CD4-positive, alpha-beta T cell treated with Interleukin-15 for 1 hour (primary cell): ENCODE measurements at regions not wholly inside any gene's neighbourhood (a gene's known extent, or its start where the extent isn't known, plus 50 kb on each side); places are given as distances from the start of the nearest gene placed in this dataset.

ENCODE experiments used
- DNase-seq: peaks from one replicate; pipeline ENCODE4 v3.0.0-alpha.2; 2020

DNA sequence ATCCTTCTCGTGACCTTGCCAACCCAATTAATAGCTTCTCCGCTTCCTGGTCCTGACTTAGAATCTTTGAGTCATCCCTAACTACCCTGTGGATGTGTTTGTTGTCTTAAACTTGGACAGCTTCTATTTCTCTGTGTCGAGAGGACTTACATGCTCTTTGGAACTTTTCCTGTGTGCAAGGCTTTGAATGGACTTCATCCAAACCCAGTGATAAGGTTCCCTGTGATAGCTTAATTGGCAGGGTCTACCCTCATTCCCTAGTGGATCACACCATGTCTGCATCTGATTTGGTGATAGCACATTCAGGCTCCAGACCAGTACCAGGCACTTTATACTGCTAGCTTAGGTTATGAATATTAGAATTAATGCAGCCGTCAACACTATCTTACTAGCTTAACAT, 378.2 kb upstream of the KAZN start:
- DNase-seq = no peak

DNA sequence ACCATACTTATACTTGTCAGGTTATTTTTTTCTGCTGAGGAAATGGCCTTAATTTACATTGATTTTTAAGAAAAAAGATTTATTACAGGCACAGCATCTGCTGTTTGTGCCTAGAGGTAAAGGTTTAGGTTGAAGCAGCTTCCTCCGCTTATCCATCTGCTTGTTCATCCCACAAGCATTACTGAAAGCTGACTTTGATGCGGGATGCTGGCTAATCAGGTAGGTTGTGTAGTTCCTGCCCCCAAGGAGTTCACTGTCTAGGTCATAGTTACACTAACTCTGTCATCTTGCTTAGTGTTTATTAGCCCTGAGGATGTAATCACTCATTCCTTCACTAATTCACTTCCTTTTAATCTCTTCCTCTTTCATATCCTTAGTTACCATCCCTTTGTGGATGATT, 377.7 kb upstream of the KAZN start:
- DNase-seq = no peak

DNA sequence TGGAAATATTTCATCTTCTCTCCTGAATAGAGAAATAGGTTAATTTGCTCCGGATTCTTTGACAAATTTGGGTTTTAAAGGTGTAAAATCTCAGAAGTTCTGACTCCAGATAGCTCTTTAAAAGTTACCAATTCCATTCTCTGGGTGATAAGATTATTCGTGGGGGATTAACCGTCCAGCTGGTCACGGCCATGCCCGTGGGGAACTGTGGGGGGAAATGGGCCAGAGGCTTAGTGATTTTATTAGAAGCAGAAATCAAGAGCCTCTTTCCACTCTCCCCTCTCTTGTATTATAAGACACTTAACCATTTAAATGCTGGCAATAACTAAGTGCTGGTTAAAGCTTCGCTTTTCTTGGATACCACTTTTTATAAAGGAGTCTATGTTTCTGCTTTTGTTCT, 376.4 kb upstream of the KAZN start:
- no peak for DNase-seq

DNA sequence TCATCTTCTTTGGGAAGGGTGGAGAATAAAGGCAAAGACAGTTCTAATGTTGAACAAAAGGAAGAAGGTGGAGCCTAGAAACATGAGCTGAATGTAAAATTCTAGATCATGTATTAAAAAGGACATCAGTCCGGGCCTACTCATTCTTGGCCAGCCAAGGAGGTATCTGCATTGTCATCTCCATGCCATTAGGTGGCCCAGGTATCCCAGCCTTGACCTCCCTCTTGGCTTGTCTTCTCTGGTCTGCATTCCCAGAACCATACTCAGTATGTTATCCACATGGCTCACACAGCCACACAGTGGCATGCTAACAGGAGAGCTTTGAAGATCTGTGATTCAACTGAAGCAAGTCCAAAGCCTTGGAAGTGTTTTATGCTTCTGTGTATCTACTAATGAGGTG, 369.8 kb upstream of the KAZN start:
- no peak for DNase-seq

DNA sequence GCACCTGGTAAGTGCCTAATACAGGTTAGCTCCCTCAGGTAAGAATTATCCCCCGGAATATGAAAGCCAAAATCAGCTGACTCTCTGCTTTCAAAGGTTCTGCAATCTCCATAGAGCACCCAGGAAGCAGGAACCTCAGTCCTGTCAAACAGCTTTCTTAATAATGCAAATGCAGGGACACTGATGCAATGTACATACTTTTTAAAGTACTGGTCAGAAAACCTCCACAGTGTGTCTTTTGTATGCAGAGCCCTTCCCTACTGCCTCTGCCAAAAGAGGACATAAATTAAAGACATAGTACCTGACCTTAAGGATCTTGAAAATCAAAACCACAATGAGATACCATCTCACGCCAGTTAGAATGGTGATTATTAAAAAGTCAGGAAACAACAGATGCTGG, 365.0 kb upstream of the KAZN start:
- DNase-seq = no peak

DNA sequence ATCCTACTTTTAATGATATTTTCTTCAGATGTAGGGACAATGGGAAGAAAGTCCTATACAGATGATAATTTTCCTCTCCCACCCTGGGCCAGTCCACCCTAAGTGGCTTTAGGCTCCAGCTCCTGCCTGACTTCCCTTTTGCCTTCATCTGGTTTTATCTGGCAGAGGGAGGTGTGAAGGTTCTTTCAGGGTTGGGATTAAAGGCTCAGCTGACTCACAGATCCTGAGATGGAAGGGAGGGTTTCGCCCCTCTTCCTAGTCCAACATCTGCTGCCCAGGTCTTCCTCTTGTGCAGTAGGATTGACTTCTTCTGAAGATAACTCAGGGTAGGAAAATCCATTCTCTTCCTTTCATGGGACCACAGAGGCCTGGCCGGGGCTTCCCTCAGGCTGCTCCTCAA, 362.4 kb upstream of the KAZN start:
- no peak for DNase-seq

DNA sequence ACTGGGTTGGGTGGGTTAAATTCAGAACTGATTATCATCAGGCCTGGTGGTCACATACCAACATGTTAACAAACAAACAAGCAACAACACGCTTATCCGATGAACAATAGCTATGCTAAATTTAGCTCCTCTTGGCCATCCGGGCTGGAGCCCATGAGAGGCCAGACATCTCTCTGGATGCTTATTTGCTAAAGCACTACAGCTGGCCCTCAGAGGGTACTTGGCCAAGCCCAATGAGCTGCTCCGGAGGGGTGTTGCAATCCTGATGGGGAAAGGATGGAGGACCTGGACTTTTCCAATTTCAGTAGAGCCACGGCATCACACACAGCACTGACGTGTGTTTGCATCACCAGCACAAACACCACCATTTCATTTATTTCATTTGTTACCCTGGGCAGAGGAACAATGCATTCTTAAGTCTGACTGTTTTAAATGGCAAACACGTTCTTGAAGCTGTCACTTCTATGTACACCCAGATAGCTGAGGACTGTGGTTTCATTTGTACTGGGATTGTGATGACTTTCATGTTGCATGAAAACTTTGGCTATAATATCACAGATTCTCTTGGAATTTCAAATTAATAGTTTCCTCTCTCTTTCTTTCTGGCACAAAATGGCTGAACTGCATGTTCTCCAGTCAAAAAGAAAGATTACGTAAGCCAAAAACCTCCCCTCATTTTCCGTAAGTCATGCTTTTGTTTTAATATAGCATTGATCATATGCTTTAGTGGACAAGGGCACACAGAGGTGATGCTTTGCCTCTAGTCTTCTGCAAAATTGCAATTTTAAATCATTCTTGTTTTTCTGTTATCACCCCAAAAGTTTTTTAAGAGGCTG, 359.8 kb upstream of the KAZN start:
- DNase-seq = no peak

DNA sequence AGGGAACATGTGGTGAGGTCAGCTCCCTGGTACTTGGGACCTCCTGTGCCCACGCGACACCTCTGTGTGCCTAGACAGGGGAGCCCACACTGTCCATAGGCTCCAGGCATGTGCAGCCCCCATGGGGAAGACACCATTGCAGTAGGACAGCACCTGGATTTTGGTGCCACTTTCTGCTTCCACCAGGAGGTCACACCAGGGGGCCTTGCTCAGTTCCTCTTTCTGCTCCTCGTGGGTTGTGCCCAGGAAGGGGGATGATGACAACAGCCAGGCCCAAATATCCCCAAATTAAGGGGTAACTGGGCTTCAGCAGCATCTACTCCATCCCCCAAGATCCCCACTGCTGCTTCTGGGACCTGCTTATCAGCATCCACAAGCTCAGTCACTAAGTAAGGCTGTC, 358.2 kb upstream of the KAZN start:
- no peak for DNase-seq

DNA sequence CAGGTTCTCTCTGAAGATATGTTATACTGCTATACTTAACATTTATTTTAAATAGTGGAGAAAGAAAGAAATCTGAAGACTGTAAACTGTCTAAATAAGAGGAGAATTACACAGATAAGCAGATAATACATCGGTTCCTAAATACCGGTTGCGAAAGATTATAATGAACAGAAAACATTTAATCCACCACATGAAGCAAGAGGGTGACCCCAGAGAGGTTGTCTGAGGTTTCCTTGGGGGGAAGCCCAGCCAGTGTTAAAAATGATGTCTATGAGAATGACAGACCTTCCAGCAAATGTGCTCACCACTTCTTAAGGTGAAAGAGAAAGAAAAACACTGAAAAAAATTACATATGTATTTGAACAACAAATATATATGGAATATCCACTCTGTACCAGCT, 356.4 kb upstream of the KAZN start:
- DNase-seq = no peak

DNA sequence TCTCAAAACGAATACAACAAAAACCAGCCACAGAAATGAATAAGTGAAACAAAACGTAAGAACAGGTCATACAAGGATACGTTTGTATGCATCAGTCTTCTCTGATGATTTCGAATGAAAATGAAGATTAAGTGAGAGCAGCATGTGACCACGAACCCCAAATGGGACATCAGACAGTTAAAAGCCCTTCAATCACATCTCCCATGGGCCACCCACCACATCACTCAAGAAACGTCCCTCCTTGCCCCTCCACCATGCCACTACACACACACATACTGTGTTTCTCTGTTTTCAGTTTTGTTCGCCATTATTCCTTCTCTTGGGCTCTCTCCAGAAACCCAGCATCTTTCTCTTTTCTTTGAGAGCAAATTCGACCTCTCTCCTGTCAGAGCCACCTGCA, 355.6 kb upstream of the KAZN start:
- no peak for DNase-seq

DNA sequence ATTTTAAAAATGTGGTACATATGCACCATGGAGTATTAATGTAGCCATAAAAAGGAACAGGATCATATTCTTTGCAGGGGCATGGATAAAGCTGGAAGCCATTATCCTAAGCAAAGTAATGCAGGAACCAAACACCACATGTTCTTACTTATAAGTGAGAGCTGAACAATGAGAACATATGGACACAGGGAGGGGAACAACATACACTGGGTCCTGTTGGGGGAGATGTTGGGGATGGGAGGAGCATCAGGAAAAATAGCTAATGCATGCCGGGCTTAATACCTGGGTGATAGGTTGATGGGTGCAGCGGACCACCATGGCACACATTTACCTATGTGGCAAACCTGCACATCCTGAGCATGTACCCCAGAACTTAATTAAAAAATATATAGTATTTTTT, 352.5 kb upstream of the KAZN start:
- no peak for DNase-seq

DNA sequence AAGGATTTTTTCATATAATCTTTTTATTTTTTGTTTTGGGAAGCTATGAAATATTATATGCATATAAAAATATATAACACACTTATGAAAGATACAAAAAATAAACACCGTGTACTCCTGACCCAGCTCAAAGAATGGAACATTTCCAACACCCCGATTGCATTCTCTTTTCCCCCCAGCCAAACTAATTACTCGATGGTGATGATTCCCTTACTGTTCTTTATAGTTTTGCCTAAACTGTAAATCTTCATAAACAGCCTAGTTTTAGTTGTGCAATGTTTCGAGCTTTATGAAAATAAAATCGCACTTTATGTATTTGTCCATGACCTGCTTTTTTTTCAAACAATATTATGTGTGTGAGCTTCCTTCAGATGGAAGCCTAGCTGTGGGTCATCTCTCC, 352.0 kb upstream of the KAZN start:
- DNase-seq = no peak

DNA sequence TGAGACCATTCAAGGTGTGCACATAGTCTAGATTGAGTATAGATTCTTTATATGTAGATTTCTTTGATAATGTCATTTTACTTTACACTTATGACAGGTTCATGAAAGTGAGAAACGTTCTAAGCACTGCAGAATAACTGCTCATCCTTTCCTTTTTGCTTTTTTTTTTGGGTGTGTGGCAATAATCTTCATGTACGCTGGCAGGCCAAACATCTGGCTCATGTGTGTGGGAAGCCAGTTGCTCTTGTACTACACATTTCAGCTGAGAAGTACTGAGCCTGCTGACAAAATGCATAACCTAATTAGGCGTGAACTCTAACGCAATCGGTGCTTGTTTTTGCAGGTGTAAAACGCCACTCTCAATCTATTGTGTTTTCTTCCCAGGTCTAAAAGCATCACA, 350.8 kb upstream of the KAZN start:
- DNase-seq = no peak

DNA sequence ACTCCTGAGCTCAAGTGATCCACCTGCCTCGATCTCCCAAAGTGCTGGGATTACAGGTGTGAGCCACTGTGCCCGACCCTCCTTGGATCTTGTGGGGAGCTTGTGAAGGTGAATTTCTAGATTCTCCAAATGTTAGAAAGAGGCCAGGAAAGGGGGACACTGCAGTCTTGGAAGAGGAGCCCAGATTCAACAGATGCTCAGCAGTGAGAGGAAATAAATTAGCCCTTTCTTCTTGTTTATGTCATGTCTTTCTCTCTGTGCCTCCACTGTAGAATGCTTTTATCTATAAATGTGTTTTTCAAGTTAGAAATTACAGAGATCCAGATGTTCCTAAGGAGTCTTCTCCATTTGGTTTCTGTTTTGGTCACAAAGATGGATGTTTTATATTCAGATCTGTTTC, 346.6 kb upstream of the KAZN start:
- DNase-seq = no peak

DNA sequence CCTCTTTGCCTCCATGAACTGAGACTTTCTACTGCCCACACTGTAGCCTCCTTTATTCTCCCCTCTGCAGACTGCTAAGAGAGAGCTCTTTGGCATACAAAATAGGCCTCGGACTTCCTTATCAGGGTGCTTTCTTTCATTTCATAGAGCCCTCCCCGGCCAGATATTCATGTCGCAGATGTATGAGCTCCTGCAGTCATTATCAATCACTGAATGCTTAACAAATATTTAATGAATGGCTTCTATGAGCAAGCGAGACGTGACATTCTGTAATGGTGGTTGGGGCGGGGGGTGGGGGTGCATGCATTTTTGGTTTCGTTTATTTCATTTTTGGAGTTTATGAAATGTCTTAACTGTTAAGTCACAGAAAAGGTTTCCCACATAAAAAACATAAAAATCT, 344.8 kb upstream of the KAZN start:
- no peak for DNase-seq

DNA sequence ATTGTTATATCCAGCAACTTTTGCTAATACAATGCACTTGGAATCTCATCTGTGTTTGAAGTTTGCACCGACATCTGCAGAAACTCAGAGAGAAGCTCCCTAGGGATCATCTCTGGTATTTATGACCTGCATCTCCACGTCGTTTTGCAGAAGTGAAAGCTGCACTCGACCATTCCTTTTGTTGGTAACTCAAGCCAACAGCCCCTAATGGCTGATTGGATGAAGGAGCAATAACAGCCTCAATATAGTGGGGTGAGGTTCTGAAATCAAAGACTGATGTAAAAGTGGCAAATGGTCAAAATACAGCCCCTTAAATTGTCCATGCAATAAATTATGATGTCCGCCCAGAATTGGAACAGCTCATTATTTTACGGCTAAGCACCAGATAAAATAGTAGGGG, 344.2 kb upstream of the KAZN start:
- DNase-seq = no peak

DNA sequence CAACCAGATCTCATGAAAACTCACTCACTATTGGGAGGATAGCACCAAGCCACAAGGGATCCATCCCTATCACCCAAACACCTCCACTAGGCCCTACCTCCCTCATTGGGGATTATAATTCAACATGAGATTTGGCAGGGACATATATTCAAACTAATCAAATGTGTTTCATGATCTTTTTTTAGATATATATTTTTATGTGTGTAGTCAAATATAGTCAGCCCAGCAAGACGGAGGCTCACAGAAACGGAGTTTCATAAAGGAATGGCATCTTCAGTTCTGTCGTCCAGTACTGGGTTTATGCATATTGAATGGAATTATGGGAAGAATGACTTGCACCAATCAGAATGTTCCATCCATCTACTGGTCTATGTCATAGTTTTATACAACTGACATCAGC, 343.3 kb upstream of the KAZN start:
- DNase-seq = no peak

DNA sequence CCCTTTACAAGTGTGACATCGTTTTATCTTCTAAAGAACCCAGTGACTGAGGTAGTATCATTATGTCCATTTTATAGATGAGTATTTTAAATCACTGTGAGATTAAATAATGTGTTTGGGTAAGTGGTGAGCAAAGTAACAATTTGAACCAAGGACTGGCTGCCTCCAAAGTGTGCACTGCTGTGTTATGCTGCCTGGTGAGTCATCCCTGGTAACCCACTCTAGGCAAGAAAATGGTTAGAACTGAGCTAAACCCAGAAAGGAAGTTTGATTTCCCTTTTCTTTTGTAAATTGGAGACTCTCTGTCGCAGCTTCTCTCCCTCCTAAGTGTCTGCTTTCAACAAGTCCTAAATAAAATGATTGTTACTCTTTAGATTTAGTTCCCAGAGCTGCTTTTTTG, 342.8 kb upstream of the KAZN start:
- DNase-seq = no peak

DNA sequence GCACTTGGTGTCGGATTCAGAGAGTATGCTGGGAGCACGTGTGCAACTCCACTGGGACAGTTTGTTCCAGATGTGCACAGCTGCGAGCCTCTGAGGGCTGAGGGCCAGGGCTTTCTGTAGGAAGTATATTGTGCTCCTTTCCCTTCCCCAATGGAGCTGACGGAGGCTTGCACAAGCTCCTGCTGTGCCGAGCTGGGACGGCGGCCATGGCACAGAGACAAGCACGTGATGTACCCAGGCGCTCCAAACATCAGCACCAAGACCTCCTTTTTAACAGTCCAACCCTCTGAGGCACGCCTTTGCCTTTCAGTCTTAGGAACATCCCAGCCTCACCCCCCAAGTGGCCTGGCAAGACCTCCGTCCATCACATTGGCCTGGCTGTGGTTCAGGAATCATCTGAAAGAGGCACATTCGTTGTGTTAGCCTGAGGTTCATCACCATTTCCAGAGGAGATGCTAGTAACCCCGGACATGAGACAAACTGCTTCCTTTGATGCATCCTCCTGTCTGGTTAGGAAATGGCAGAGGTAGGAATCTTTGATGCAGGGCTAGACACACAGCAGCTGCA, 339.2 kb upstream of the KAZN start:
- no peak for DNase-seq

DNA sequence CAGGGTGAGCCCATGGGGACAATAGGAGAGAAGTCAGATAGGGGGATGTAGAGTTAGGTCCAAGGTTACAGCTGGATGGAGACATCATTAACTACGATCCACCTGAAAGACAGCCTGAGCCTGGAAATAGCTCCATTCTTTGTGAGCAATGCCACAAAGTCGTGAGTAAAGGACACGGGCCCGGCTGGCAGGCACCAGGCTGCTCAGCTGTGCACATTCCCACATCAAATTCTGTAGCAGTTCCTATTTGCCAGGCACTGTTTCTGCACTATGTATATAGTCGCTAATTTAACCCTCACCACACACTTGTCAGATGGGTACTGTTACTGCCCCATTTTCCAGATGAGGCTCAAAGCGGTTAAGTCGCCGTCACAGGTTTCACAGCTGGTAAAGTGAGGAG, 338.0 kb upstream of the KAZN start:
- DNase-seq = no peak

DNA sequence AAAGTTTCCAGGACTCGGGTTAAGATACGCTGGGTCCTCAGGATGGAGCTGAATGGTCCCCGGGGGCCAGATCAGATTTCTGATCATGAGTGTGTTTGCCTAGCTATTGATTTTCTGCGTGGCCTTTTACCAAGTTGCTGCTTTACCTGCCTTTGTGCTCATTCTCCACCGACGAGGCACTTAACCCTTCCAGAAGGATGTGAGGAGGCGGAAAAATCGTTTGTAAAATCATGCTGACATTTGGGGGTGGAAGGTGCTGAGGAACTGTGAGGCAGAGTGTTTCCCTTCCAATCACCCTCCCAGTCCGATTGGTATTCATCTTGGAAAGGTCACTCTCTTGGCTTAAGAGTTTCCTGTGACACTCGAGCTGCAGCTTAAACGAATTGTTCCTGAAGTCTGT, 337.1 kb upstream of the KAZN start:
- DNase-seq = no peak

DNA sequence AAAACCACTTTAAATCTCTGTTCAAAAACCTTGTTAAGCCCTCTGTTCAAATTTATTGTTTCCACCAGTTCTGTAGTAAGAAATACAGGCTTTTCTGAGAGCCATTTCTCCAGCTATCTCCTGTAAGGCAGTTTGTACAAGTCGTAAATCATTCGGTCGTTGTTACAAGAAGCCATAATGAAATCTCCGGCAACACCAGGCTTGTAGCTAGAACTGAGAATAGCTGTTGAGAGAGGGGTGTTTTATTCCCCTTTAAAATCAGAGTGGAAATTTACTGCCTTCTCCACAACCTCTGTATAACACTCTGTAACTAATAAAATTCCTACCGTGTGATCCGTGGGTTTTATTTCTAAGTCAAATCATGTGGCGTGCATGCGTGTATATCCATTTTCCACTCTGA, 335.8 kb upstream of the KAZN start:
- DNase-seq = no peak

DNA sequence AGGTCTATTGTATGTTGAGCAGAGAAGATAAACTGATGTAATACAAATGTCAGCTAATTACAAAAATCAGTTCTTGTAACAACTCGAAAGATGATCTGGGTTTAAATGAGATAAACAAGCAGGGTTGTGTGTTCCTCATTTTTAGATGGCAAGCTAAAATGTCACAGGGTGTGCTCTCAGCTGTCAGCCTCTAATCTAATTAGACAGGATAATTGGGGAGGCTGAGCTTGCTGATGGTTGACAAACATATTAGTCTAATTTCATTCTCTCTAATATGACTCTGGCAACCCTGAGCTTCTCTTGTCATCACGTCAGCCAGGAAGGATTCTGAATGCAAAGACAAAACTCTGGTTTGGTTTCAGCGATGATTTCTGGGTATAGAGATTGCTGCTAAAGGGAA, 335.3 kb upstream of the KAZN start:
- DNase-seq = no peak

DNA sequence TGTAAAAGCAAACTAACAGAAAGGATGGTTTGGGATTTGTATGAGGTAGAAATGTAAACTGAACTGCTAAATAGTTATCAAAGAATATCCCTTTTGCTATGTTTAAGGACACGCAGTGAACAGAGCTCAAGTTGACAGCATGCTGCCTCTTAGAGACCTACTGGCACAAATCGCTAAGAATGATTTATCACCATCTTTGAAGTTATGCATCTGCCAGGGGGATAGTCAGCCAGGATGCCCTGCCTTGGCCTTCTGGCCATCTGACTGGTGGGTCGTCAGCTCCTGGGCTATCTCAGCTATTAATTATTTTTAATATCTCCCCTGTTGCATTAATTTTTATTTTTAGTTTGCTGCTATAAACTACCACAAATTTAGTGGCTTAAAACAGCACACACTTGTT, 334.8 kb upstream of the KAZN start:
- no peak for DNase-seq

DNA sequence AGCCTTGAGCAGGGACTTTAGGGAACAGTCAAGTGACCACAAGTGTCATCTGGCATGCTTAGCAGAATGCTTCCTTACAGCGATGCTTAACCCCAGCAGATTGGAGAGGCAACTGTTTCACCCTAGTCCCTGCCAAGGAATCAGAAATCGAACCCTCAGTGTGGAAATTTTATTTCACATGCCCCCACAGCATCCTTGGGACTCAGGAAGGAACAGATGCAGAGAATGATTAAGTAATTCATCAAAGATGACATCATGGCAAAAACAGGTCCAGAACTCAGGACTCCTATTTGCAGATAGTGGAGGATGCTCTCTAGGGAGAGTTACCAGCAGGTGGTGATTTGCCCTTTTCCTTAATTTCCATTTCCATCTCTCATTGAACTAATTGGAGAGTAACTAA, 333.0 kb upstream of the KAZN start:
- DNase-seq = no peak
